ENCODE measurements at regions not wholly inside any gene's neighbourhood (a gene's known extent, or its start where the extent isn't known, plus 50 kb on each side); places are given as distances from the start of the nearest gene placed in this dataset.

DNA sequence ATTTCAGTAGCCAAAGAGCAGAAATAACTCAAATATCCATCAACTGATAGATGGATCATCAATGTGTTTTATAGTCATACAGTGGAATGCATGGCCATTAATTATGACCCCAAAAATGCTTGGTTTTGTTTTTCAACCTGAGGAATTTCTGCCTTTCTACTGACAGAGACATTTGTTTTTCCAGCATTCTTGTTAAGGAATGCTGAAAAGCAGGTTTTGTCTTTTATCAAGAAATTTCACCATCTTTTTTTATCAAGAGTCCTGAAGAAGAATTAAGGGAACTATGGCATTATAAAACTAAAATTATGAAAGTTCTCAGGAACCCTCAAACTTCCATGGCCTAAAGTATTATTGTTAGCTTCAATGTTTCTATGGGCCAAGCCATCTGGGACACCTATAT lies 153.4 kb upstream of the THSD7A start:
- TF ChIP-seq POLR2A (IDR thresholded peaks at IDR 0.05), result no peak
- TF ChIP-seq, protein P1, sequence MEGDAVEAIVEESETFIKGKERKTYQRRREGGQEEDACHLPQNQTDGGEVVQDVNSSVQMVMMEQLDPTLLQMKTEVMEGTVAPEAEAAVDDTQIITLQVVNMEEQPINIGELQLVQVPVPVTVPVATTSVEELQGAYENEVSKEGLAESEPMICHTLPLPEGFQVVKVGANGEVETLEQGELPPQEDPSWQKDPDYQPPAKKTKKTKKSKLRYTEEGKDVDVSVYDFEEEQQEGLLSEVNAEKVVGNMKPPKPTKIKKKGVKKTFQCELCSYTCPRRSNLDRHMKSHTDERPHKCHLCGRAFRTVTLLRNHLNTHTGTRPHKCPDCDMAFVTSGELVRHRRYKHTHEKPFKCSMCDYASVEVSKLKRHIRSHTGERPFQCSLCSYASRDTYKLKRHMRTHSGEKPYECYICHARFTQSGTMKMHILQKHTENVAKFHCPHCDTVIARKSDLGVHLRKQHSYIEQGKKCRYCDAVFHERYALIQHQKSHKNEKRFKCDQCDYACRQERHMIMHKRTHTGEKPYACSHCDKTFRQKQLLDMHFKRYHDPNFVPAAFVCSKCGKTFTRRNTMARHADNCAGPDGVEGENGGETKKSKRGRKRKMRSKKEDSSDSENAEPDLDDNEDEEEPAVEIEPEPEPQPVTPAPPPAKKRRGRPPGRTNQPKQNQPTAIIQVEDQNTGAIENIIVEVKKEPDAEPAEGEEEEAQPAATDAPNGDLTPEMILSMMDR (IDR thresholded peaks at IDR 0.05), result no peak
